Central memory CD8-positive, alpha-beta T cell (primary cell): ENCODE measurements at regions not wholly inside any gene's neighbourhood (a gene's known extent, or its start where the extent isn't known, plus 50 kb on each side); places are given as distances from the start of the nearest gene placed in this dataset.
A peak's percentile ranks its signal among the peaks of the same experiment; 100 is the strongest.
"Not testable (repeated sequence)": the region's sequence is repeated elsewhere in the genome, so short reads cannot be mapped to it uniquely, and the experiment has no call there.

ENCODE experiments used
- ATAC-seq: fragments of 150-1000 bp; cut with Tn5 transposase; replicated peaks from 2 replicates; pipeline ENCODE4 v1.10.0; 2022; ENCODE audit warnings: mild to moderate bottlenecking, moderate FRiP score, moderate number of reproducible peaks; ENCODE audit not compliant: poor library complexity, severe bottlenecking; ENCODE audit errors: extremely low read depth
- DNase-seq, 2 donors: peaks; one replicate each; pipeline ENCODE4 v3.0.0; 2021; ENCODE audit warnings: low spot score in 2 of 2
- H3K27ac Mint-ChIP-seq: one replicate; pipeline ENCODE4 v1.8.0; 2022; ENCODE audit warnings: low read depth, mild to moderate bottlenecking, moderate library complexity, mixed read lengths
- H3K27me3 Mint-ChIP-seq: one replicate; pipeline ENCODE4 v1.8.0; 2022; ENCODE audit warnings: mixed read lengths
- H3K36me3 Mint-ChIP-seq: one replicate; pipeline ENCODE4 v1.8.0; 2022; ENCODE audit warnings: mild to moderate bottlenecking, moderate library complexity, mixed read lengths; ENCODE audit not compliant: insufficient read depth
- H3K4me1 Mint-ChIP-seq: one replicate; pipeline ENCODE4 v1.8.0; 2022; ENCODE audit warnings: mixed read lengths
- H3K4me3 Mint-ChIP-seq: one replicate; pipeline ENCODE4 v1.8.0; 2022; ENCODE audit warnings: mild to moderate bottlenecking, moderate library complexity, mixed read lengths
- H3K9me3 Mint-ChIP-seq: one replicate; pipeline ENCODE4 v1.8.0; 2022; ENCODE audit warnings: mixed read lengths

DNA sequence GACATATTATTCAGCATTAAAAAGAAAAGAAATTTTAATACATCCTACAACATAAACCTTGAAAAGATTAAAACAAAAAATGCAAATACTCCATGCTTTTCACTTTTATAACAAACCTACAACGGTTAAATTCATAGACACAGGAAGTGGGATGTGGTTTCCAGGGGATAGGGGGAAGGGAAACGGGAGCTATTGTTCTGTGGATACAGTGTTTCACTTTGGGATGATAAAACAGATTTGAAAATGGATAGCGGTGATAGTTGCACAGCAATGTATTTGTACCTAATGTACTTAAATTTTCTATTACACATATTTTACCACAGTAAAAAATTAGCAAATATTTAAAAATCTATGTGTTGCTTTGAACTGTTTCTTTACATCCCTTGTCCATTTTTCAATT is 368.0 kb downstream of the CDY2B start:
- not testable (repeated sequence) for H3K27ac Mint-ChIP-seq, H3K9me3 Mint-ChIP-seq

DNA sequence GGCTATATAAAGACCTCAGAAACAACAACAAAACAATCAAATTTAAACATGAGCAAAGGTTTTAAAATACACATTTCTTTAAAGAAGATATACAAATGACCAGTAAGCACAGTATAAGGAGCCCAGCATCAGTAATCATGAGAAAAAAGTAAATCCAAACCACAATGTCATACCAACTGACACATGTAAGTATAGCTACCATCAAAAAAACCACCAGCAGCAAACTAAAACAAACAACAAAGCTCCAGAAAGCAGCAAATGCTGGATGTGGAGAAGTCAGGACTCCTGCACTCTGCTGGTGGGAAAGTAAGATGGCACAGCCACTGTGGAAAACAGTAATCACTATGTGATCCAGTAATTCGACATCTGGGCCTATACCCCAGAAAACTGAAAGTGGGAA is 368.5 kb downstream of the CDY2B start:
- H3K4me1 Mint-ChIP-seq, ATAC-seq, H3K27ac Mint-ChIP-seq, H3K9me3 Mint-ChIP-seq, DNase-seq, H3K27me3 Mint-ChIP-seq, H3K4me3 Mint-ChIP-seq, H3K36me3 Mint-ChIP-seq: not testable (repeated sequence)

More for the DNA sequence above, 368.0 kb downstream of the CDY2B start:
- H3K4me3 Mint-ChIP-seq, ATAC-seq, DNase-seq, H3K4me1 Mint-ChIP-seq, H3K27me3 Mint-ChIP-seq, H3K36me3 Mint-ChIP-seq: not testable (repeated sequence)

DNA sequence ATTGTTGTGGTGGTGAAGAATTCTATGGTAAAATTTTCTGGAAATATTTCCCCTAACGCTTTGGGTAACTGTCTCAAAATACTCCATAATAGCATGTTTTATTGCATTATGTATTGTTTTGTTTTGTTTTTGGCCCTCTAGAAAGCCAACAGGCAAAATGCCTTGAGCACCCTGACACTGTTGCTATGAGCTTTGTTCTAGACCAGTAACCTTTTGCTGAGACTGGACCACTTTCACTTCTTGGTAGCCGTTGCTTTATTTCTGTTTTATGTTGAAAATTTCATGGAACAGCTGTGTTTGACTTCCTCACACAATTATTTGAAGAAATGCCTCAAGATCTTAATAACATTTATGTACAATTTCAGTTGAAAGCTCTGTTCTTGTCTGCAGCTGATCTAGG is 374.2 kb downstream of the CDY2B start:
- not testable (repeated sequence) for H3K27me3 Mint-ChIP-seq, H3K4me1 Mint-ChIP-seq, ATAC-seq, H3K27ac Mint-ChIP-seq, DNase-seq, H3K9me3 Mint-ChIP-seq, H3K4me3 Mint-ChIP-seq, H3K36me3 Mint-ChIP-seq

DNA sequence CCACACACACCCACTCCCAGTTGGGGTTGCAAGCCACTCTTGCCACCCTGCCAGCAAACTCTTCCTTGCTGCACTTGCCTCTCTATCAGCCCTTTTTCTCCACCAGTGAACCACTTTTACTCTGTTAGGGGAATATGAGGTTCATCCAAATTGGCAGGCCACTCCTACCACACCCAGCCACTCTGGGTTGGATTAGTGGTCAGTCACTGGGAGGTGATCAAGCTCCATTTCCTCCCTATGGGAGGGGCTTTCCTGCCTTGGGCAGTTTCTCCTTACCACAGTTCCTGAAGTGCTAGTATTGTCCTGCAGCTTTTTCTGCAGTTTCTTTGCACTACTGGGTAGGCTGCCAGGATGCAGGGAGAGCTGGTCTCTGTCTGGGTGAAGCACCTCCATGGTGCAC is 395.3 kb downstream of the CDY2B start:
- H3K27me3 Mint-ChIP-seq, ATAC-seq, H3K4me1 Mint-ChIP-seq, DNase-seq, H3K9me3 Mint-ChIP-seq, H3K27ac Mint-ChIP-seq, H3K4me3 Mint-ChIP-seq, H3K36me3 Mint-ChIP-seq: not testable (repeated sequence)

DNA sequence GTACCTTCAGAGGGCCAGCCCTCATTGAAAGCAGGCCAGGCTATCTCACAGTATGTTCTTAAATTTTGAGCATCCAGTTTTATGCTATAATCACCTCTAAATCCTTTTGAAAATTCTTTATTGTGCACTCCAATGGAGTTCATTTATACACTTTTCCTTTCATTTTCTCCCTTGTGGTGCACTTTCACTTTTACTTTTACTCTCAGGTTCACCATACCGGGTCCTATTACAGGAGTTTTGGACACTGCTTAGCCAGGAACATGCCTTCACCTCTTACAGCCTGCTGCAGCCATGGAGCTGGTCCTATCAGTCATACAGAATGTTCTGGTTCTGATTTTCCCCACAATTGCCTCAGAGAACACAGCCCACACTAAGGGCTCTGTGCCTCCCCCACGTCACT is 395.9 kb downstream of the CDY2B start:
- not testable (repeated sequence) for H3K27me3 Mint-ChIP-seq, H3K27ac Mint-ChIP-seq, H3K9me3 Mint-ChIP-seq, H3K36me3 Mint-ChIP-seq, DNase-seq, H3K4me1 Mint-ChIP-seq, H3K4me3 Mint-ChIP-seq
- peak; percentile 55 for ATAC-seq

DNA sequence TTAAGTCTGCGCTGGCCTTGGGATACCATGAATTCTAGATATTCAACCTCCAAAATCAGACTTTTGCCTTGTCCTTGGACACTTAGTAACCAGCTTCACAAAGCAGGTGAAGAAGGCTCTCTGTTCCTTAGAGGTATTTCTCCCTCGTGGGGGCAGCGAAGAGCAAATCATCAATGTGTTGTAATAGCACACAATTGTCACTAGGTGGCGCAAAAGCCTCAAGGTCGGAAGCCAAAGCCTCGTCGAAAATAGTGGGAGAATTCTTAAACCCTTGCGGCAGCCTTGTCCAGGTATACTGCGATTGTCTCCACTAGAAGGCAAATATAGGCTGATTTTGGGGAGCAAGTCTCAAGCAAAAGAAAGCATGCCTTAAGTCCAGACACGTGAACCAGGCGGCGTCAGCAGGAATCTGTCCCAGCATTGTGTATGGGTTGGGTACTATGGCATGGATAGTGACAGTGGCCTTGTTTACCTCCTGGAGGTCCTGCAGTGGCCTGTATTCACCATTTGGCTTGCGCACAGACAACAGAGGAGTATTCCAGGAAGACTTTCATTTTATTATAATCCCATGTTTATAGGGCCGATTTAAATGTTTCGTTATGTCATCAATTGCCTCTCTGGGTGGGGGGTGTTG is 398.5 kb downstream of the CDY2B start:
- not testable (repeated sequence) for H3K27ac Mint-ChIP-seq, DNase-seq, H3K4me3 Mint-ChIP-seq, H3K27me3 Mint-ChIP-seq, H3K36me3 Mint-ChIP-seq, H3K9me3 Mint-ChIP-seq, H3K4me1 Mint-ChIP-seq
- peak; percentile 57 for ATAC-seq

GRCh38 chrY:17472068-17472467 is 408.0 kb downstream of the CDY2B start:
- H3K27me3 Mint-ChIP-seq, DNase-seq, H3K36me3 Mint-ChIP-seq, H3K4me3 Mint-ChIP-seq, H3K9me3 Mint-ChIP-seq, H3K27ac Mint-ChIP-seq, H3K4me1 Mint-ChIP-seq, ATAC-seq: not testable (repeated sequence)

DNA sequence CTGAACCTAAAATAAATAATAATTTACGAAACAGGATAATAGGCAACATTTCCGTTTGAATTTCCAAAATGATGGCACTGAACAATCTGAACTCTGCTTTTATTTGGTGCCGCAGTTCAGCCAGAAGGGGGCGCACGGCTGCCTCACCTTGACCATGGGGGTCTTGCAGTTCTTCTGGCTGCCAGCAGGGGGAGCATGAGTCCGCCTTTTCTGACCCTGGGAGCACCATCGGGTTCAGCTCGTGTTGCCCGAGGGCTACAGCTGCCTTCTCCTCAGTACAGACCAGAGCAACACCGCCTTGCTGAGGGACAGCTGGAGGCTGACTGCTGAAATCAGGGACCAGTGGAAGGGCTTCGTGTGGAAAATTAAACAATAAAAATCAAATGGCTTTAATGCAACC is 420.3 kb downstream of the CDY2B start:
- H3K27me3 Mint-ChIP-seq, H3K4me1 Mint-ChIP-seq, H3K4me3 Mint-ChIP-seq, H3K36me3 Mint-ChIP-seq, DNase-seq, H3K9me3 Mint-ChIP-seq, H3K27ac Mint-ChIP-seq: not testable (repeated sequence)
- ATAC-seq = peak; percentile 78

DNA sequence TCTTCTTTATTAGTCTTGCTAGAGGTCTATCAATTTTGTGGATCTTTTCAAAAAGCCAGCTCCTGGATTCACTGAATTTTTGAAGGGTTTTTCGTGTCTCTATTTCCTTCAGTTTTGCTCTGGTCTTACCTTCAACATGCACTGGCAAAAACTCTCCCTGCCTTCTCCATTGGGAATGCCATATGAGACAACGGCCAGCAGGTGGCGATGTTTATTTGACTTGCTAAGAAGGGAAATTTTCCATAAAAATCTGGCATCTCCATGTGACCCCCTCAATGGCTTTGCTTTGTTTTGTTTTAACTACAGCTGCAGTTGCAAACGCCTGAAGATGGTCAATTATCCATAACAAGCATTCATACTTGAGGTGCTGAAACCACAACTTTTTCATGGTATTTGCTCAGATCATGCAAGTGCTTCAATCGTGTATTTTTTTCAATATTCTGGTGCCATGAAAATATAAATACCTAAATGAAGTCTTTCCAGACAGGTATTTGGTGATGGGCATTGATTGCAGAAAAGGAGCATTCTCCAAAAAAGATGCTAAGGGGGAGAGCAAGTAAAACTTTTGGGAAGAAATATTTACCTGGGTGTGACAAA is 449.4 kb downstream of the CDY2B start:
- no peak overlapping the region for H3K4me3 Mint-ChIP-seq
- H3K27ac Mint-ChIP-seq = no peak overlapping the region
- no peaks in the 10 kb centered on the region for H3K9me3 Mint-ChIP-seq
- ATAC-seq (no peak), DNase-seq (no peak)
- no peaks in the 10 kb centered on the region for H3K4me1 Mint-ChIP-seq
- no peaks in the 10 kb centered on the region for H3K27me3 Mint-ChIP-seq
- H3K36me3 Mint-ChIP-seq = peaks cover under 1% of the 10 kb centered on the region

DNA sequence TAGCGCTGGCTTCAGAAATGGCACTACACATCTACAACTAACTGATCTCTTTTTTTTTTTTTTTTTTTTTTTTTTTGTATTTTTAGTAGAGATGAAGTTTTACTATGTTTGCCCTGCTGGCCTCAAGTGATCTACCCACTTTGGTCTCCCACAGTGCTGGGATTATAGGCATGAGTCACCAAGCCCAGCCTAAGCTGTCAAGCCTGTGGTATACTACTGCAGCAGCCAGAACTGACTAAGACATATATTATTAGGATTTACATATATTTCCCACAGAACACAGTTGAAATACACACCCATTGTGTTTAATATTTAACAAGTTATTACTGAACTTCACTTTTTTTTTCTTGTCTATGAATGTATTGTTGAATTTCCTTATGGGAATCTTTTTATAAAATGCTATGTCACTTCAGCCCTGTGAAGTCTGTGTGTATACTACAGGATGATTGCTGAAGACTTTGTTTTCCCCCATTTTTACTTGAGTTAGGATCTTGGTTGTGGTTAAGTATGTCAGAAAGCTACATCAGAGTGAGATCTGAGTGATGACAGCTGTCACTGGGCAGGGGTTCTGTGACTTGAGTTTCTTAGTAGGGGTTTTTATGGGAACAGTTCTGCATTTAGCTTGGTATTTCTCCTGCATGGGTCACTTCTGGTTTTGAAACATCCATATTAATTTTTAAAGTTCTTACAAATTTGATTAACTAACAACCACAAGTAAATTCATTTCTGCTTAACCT is 481.5 kb downstream of the CDY2B start:
- no peaks in the 10 kb centered on the region for H3K4me1 Mint-ChIP-seq

GRCh38 chrY:17397659-17398058 is 482.4 kb downstream of the CDY2B start:
- Mint-ChIP-seq H3K36me3 (no peaks in the 10 kb centered on the region), H3K4me3 (no peak overlapping the region), H3K27me3 (no peaks in the 10 kb centered on the region), H3K27ac (no peak overlapping the region), H3K9me3 (no peaks in the 10 kb centered on the region), H3K4me1 (no peaks in the 10 kb centered on the region)
- ATAC-seq = no peak
- DNase-seq = no peak

More for the DNA sequence above, 481.5 kb downstream of the CDY2B start:
- H3K9me3 Mint-ChIP-seq = no peaks in the 10 kb centered on the region
- no peak overlapping the region for H3K27ac Mint-ChIP-seq
- H3K4me3 Mint-ChIP-seq = no peak overlapping the region
- H3K27me3 Mint-ChIP-seq = no peaks in the 10 kb centered on the region
- no peak for DNase-seq
- no peak for ATAC-seq
- H3K36me3 Mint-ChIP-seq = no peaks in the 10 kb centered on the region

DNA sequence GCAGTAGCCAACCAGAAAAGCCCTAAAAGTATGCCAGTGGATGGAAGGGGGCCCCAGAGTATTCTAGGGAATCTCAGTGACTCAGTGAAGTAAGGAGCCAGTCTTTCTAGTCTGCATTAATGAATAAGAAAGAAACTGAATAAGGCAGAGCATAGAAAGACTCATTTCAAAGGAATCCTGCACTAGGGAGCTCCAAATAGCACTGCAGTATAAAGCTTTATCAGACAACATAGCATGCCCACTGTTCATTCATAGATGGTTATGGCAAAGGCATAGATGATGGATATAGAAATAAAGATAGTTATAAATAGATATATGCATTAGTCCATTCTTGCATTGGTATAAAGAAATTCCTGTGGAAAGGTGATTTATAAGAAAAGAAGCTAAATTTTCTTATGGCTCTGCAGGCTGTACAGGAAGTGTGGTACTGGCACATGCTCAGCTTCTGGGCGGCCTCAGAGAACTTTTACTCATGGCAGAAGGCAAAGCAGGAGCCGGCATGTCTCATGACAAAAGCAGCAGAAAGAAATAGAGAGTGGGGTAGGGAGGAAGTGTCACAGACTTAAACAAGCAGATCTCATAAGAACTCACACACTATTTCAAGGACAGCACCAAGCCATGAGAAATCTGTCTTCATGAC is 498.5 kb downstream of the CDY2B start:
- no peak for ATAC-seq
- Mint-ChIP-seq H3K27me3 (no peaks in the 10 kb centered on the region), H3K4me1 (no peaks in the 10 kb centered on the region), H3K27ac (no peak overlapping the region), H3K4me3 (no peak overlapping the region), H3K9me3 (peaks cover 7% of the 10 kb centered on the region), H3K36me3 (peaks cover 1% of the 10 kb centered on the region)
- no peak for DNase-seq

GRCh38 chrY:17378326-17378725 is 501.7 kb downstream of the CDY2B start:
- H3K36me3 Mint-ChIP-seq = no peaks in the 10 kb centered on the region
- ATAC-seq (no peak), DNase-seq (no peak)
- H3K4me3 Mint-ChIP-seq = no peak overlapping the region
- H3K9me3 Mint-ChIP-seq = peaks cover 9% of the 10 kb centered on the region
- no peaks in the 10 kb centered on the region for H3K27me3 Mint-ChIP-seq
- H3K4me1 Mint-ChIP-seq = no peaks in the 10 kb centered on the region
- H3K27ac Mint-ChIP-seq = no peak overlapping the region
